NT2/D1 (cell line): ENCODE measurements at regions not wholly inside any gene's neighbourhood (a gene's known extent, or its start where the extent isn't known, plus 50 kb on each side); places are given as distances from the start of the nearest gene placed in this dataset.

Experiments used
- SUZ12 ChIP-seq: IDR thresholded peaks from 2 replicates; pipeline ENCODE4 v1.6.1; 2011; ENCODE audit not compliant: insufficient read length, insufficient read depth; ENCODE audit errors: extremely low read depth
- ZNF274 ChIP-seq: IDR thresholded peaks from 2 replicates; pipeline ENCODE4 v1.6.1; 2011; ENCODE audit warnings: mild to moderate bottlenecking, low read depth, low read length

- TF ChIP-seq SUZ12 (no peak), ZNF274 (no peak)
Observed at GRCh38 chr11:97361812-97362378, 972.1 kb downstream of the JRKL start.
